ENCODE measurements at regions not wholly inside any gene's neighbourhood (a gene's known extent, or its start where the extent isn't known, plus 50 kb on each side); places are given as distances from the start of the nearest gene placed in this dataset.

GRCh38 chr1:163799190-163799805 lies 477.5 kb downstream of the NUF2 start:
- ChIA-PET POLR2A (no interaction called here), CTCF (ENCODE audit: unreplicated experiment) (no interaction called here)
- no peaks in the 10 kb centered on the region for H3K4me1 ChIP-seq (ENCODE audit: insufficient read depth, low read length, poor library complexity, severe bottlenecking)
- no peaks in the 10 kb centered on the region for H3K9me3 ChIP-seq (ENCODE audit: low read length)
- intact Hi-C loops (cut with micrococcal nuclease; ENCODE audit: unreplicated experiment), result no loop called here
- no peak overlapping the region for H2AFZ ChIP-seq (ENCODE audit: low read length)
- H3K4me2 ChIP-seq (ENCODE audit: low read length), result no peak overlapping the region
- no peak overlapping the region for H3K4me3 ChIP-seq (ENCODE audit: low read depth, low read length, poor library complexity, severe bottlenecking)
- TF ChIP-seq EZH2phosphoT487 (IDR thresholded peaks at IDR 0.05; ENCODE audit: borderline replicate concordance, low read depth, low read length), result no peak
- TF ChIP-seq CTCF (conservative IDR thresholded peaks at IDR 0.05; ENCODE audit: low read length), result no peak
- DNase-seq (ENCODE audit: low spot score), result no peak
- no TSS peak for BruUV-seq (replicated peaks)
- H4K20me1 ChIP-seq (ENCODE audit: insufficient read depth, low read length), result no peaks in the 10 kb centered on the region
- no peaks in the 10 kb centered on the region for H3K36me3 ChIP-seq (ENCODE audit: insufficient read depth, low read length)
- H3K9me2 ChIP-seq (ENCODE audit: insufficient read depth, low read length), result no peaks in the 10 kb centered on the region
- H3K27ac ChIP-seq (ENCODE audit: low read depth, low read length, poor library complexity, severe bottlenecking), result no peak overlapping the region
- H3K79me2 ChIP-seq (ENCODE audit: insufficient read depth, low read depth, low read length), result no peaks in the 10 kb centered on the region

- intact Hi-C loops (cut with micrococcal nuclease; ENCODE audit: unreplicated experiment), result no loop called here
- no peak overlapping the region for H3K4me2 ChIP-seq (ENCODE audit: low read length)
- H3K36me3 ChIP-seq (ENCODE audit: insufficient read depth, low read length), result no peaks in the 10 kb centered on the region
- CTCF ChIA-PET (ENCODE audit: unreplicated experiment), result no interaction called here
- H3K79me2 ChIP-seq (ENCODE audit: insufficient read depth, low read depth, low read length), result no peaks in the 10 kb centered on the region
- H3K27ac ChIP-seq (ENCODE audit: low read depth, low read length, poor library complexity, severe bottlenecking), result no peak overlapping the region
- no peak for TF ChIP-seq CTCF (conservative IDR thresholded peaks at IDR 0.05; ENCODE audit: low read length)
- TF ChIP-seq EZH2phosphoT487 (IDR thresholded peaks at IDR 0.05; ENCODE audit: borderline replicate concordance, low read depth, low read length), result no peak
- H3K4me1 ChIP-seq (ENCODE audit: insufficient read depth, low read length, poor library complexity, severe bottlenecking), result no peaks in the 10 kb centered on the region
- no peak for DNase-seq (ENCODE audit: low spot score)
- no peak overlapping the region for H3K4me3 ChIP-seq (ENCODE audit: low read depth, low read length, poor library complexity, severe bottlenecking)
- H3K9me3 ChIP-seq (ENCODE audit: low read length), result no peaks in the 10 kb centered on the region
- no peak overlapping the region for H2AFZ ChIP-seq (ENCODE audit: low read length)
- no TSS peak for BruUV-seq (replicated peaks)
- no peaks in the 10 kb centered on the region for H3K9me2 ChIP-seq (ENCODE audit: insufficient read depth, low read length)
- no peaks in the 10 kb centered on the region for H4K20me1 ChIP-seq (ENCODE audit: insufficient read depth, low read length)
- POLR2A ChIA-PET, result no interaction called here
Observed at GRCh38 chr1:163807331-163808049, 485.7 kb downstream of the NUF2 start.

DNA sequence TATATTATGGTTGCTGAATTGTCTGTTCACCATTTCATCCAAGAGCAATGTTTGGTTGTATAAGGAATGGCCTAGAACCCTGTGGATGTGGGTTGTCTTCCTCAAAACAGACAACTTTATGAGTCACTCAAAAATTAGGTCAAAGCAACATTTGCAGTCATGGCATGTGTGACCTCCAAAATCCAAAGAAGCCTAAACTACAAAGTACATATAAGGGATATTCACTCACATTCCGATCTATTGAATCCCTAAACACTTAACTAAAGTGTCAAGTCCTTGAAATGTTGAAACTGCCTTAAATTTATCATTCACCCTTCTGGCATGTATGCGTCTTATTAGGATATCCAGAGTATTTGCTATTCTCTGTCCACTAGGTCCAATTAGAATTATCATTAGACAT lies 491.5 kb downstream of the NUF2 start:
- Histone ChIP-seq H3K9me3 (ENCODE audit: low read length) (no peaks in the 10 kb centered on the region), H3K4me2 (ENCODE audit: low read length) (no peak overlapping the region), H3K27ac (ENCODE audit: low read depth, low read length, poor library complexity, severe bottlenecking) (no peak overlapping the region), H3K4me3 (ENCODE audit: low read depth, low read length, poor library complexity, severe bottlenecking) (no peak overlapping the region), H2AFZ (ENCODE audit: low read length) (no peak overlapping the region), H3K4me1 (ENCODE audit: insufficient read depth, low read length, poor library complexity, severe bottlenecking) (no peaks in the 10 kb centered on the region), H3K79me2 (ENCODE audit: insufficient read depth, low read depth, low read length) (no peaks in the 10 kb centered on the region), H3K9me2 (ENCODE audit: insufficient read depth, low read length) (no peaks in the 10 kb centered on the region), H3K36me3 (ENCODE audit: insufficient read depth, low read length) (no peaks in the 10 kb centered on the region), H4K20me1 (ENCODE audit: insufficient read depth, low read length) (no peaks in the 10 kb centered on the region)
- no peak for DNase-seq (ENCODE audit: low spot score)
- no TSS peak for BruUV-seq (replicated peaks)
- POLR2A ChIA-PET, result no interaction called here
- intact Hi-C loops (cut with micrococcal nuclease; ENCODE audit: unreplicated experiment), result no loop called here
- no peak for TF ChIP-seq CTCF (conservative IDR thresholded peaks at IDR 0.05; ENCODE audit: low read length)
- TF ChIP-seq EZH2phosphoT487 (IDR thresholded peaks at IDR 0.05; ENCODE audit: borderline replicate concordance, low read depth, low read length), result no peak
- CTCF ChIA-PET (ENCODE audit: unreplicated experiment), result no interaction called here
